Esophagus squamous epithelium (tissue), 4 donors: ENCODE measurements at regions not wholly inside any gene's neighbourhood (a gene's known extent, or its start where the extent isn't known, plus 50 kb on each side); places are given as distances from the start of the nearest gene placed in this dataset.

Source experiments
- POLR2A ChIP-seq, 4 donors: fragments of 450-650 bp; IDR thresholded peaks; one replicate each; pipeline ENCODE4 v1.6.1; 2017; ENCODE audit warnings: antibody characterized with exemption in 4 of 4, mild to moderate bottlenecking in 4 of 4, moderate library complexity in 3 of 4
- TF ChIP-seq, protein P1 (sequence below), 6 experiments: fragments of 450-650 bp in 4 of 6; fragments of 200-600 bp in 2 of 6; sonication (generic) in 2 of 6; IDR thresholded peaks; one replicate each; pipeline ENCODE4 v1.5.1; 2016 to 2019; ENCODE audit warnings: antibody characterized with exemption in 6 of 6, mild to moderate bottlenecking in 4 of 6, moderate library complexity in 4 of 6

DNA sequence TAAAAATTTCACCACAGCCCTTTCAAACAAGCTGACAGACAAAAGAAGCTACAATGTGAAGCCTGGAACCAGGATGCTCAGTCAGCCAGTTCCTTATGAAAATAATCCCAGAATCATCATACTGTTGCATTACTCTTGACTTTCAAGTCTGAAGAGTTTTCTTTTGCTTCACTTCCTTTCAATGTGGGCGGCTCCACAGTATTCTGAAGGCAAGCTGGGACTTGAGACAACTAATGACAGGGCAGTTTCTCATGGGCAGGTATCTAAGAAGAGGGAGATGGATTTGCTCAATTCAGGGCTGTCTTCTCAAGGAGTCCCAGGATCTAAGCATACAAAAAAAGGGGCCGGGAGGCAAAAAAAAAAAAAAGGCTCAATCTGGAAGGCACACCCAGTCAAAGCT is 173.4 kb downstream of the PAPSS1 start:
- no peak for TF ChIP-seq POLR2A (IDR thresholded peaks at IDR 0.05)
- TF ChIP-seq, protein P1, sequence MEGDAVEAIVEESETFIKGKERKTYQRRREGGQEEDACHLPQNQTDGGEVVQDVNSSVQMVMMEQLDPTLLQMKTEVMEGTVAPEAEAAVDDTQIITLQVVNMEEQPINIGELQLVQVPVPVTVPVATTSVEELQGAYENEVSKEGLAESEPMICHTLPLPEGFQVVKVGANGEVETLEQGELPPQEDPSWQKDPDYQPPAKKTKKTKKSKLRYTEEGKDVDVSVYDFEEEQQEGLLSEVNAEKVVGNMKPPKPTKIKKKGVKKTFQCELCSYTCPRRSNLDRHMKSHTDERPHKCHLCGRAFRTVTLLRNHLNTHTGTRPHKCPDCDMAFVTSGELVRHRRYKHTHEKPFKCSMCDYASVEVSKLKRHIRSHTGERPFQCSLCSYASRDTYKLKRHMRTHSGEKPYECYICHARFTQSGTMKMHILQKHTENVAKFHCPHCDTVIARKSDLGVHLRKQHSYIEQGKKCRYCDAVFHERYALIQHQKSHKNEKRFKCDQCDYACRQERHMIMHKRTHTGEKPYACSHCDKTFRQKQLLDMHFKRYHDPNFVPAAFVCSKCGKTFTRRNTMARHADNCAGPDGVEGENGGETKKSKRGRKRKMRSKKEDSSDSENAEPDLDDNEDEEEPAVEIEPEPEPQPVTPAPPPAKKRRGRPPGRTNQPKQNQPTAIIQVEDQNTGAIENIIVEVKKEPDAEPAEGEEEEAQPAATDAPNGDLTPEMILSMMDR (IDR thresholded peaks at IDR 0.05), result no peak
